ENCODE measurements at regions not wholly inside any gene's neighbourhood (a gene's known extent, or its start where the extent isn't known, plus 50 kb on each side); places are given as distances from the start of the nearest gene placed in this dataset.

DNA sequence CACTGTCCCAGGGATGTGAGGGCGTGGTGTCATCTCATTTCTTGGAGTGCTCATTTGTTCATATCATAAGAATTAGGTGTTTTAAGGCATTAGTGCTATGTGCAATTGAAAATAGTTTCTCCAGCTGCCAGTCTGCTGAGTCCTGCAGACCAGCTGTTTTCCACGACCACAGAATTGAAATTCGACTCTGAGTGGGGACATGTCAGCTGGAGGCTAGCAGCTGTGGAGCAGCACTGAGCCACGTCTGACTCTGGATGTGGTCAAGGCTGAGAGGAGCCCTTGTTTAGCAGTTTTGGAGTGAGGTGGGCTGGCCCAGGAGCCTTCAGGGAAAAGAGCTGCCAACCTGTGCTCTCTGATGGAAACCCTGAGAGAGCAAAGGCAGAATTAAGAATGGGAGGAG, 156.3 kb upstream of the GRB10 start:
- ATAC-seq = no peak
- intact Hi-C loops (cut with DNase I) = no loop called here

DNA sequence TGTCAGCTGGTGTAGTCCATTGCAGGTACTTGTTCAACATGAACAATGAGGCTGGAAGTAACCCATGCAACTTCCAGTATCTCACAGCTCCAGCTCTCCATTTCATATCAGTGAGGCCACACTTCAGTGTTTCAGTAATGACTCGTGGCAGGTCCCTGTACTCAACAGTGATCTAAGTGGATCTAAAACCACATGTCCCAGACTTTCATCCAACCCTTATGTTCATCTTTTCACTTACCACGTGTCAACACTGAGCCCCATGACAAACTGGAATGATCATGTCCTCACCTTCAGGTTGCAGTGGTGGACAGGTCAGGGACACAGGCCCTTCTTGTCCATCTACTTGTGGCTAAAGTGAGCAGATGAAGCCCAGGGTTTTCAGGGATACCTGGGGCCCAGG, 155.0 kb upstream of the GRB10 start:
- no peak overlapping the region for H3K4me3 ChIP-seq
- TF ChIP-seq, protein P1, sequence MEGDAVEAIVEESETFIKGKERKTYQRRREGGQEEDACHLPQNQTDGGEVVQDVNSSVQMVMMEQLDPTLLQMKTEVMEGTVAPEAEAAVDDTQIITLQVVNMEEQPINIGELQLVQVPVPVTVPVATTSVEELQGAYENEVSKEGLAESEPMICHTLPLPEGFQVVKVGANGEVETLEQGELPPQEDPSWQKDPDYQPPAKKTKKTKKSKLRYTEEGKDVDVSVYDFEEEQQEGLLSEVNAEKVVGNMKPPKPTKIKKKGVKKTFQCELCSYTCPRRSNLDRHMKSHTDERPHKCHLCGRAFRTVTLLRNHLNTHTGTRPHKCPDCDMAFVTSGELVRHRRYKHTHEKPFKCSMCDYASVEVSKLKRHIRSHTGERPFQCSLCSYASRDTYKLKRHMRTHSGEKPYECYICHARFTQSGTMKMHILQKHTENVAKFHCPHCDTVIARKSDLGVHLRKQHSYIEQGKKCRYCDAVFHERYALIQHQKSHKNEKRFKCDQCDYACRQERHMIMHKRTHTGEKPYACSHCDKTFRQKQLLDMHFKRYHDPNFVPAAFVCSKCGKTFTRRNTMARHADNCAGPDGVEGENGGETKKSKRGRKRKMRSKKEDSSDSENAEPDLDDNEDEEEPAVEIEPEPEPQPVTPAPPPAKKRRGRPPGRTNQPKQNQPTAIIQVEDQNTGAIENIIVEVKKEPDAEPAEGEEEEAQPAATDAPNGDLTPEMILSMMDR (IDR thresholded peaks at IDR 0.05) = no peak
- ATAC-seq (no peak), DNase-seq (no peak)
- H3K4me1 ChIP-seq = no peaks in the 10 kb centered on the region
- H3K27ac ChIP-seq = no peak overlapping the region
- H3K9me3 ChIP-seq = no peaks in the 10 kb centered on the region
- intact Hi-C loops (cut with DNase I) = no loop called here
- H3K27me3 ChIP-seq = no peaks in the 10 kb centered on the region
- H3K36me3 ChIP-seq = no peaks in the 10 kb centered on the region

More for the DNA sequence above, 156.3 kb upstream of the GRB10 start:
- TF ChIP-seq, protein P1 (IDR thresholded peaks at IDR 0.05) = no peak
- Histone ChIP-seq H3K9me3 (no peaks in the 10 kb centered on the region), H3K36me3 (no peaks in the 10 kb centered on the region), H3K4me3 (no peak overlapping the region), H3K27ac (no peak overlapping the region), H3K27me3 (no peaks in the 10 kb centered on the region), H3K4me1 (no peaks in the 10 kb centered on the region)
- DNase-seq = no peak

DNA sequence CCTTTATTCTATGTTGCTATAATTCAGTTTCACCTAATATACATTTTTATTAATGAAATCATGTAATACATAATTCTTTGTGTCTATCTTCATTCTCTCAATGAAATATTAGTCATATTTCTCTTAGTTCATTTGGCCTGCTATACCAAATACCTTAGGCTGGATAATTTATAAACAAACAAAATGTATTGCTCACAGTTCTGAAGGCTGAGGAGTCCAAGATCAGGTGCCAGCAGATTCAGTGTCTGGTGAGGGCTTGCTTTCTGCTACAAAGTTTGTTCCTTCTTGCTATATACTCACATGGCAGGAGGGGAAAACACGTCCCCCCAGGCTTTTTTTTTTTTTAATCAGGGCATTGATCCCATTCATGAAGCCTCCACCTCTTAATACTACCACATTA, 143.4 kb upstream of the GRB10 start:
- Histone ChIP-seq H3K4me3 (no peak overlapping the region), H3K27me3 (no peaks in the 10 kb centered on the region), H3K9me3 (no peaks in the 10 kb centered on the region), H3K4me1 (no peaks in the 10 kb centered on the region), H3K27ac (no peak overlapping the region), H3K36me3 (no peaks in the 10 kb centered on the region)
- DNase-seq (no peak), ATAC-seq (no peak)
- TF ChIP-seq, protein P1 (IDR thresholded peaks at IDR 0.05) = no peak
- intact Hi-C loops (cut with DNase I) = no loop called here

DNA sequence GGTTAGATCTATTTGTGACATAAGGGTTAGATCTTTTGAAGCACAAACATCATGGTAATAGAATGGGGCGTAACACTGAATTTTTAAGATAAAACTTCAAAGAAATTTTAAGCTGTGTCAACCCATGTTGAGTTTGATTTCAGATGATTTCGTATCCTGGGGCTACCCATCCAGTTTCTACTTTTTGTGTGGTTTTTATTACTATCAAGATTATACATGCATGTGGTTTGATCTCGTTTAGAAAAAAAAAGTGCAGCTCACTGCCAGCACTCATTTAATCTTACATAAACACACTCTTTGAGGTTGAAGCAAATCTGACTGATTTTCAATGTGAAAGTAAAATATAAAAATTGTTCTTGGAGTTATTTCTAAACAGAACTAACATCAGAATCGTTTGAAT, 140.8 kb upstream of the GRB10 start:
- Histone ChIP-seq H3K27me3 (no peaks in the 10 kb centered on the region), H3K27ac (no peak overlapping the region), H3K4me3 (no peak overlapping the region), H3K9me3 (no peaks in the 10 kb centered on the region), H3K36me3 (no peaks in the 10 kb centered on the region), H3K4me1 (no peaks in the 10 kb centered on the region)
- DNase-seq (no peak), ATAC-seq (no peak)
- TF ChIP-seq, protein P1 (IDR thresholded peaks at IDR 0.05) = no peak
- intact Hi-C loops (cut with DNase I) = no loop called here

DNA sequence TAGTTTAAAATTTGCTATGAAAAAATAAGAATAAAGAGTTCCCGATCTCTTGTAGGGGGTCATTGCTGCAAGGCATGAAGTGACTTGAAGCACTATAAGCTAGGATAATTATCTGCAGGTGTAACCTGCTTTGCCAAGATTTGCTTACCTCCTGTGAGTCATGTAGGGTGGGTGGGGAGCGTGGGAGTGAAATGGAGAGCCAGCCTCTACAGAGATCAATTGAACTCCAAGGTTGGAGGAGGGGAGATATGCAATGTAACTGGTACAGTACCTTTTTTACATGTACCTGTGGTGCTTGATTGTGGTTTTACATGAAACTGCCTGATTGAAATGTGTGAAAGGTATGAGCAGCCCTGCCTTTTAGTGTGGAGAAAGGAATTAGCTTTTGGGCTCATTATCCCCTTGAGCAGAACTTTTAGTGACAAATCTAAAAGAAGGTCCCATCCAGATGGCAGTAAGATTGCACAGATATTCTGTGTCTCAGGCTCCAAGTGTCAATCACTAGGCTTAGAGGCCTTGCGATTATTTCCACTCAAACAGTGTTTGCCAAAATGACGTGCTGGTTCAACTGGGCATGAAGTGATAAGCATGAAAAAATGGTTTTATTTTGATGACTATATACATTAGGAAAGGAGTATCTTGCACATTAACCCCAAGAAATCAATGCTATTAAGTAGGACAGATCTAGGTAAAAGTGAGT, 138.6 kb upstream of the GRB10 start:
- ATAC-seq (no peak), DNase-seq (no peak)
- Histone ChIP-seq H3K4me1 (no peaks in the 10 kb centered on the region), H3K9me3 (no peaks in the 10 kb centered on the region), H3K36me3 (no peaks in the 10 kb centered on the region), H3K27ac (no peak overlapping the region), H3K27me3 (no peaks in the 10 kb centered on the region), H3K4me3 (no peak overlapping the region)
- intact Hi-C loops (cut with DNase I) = no loop called here
- TF ChIP-seq, protein P1 (IDR thresholded peaks at IDR 0.05) = no peak

Measured in upper lobe of right lung (tissue), 1 donor.